HCT116 (cell line): ENCODE measurements at regions not wholly inside any gene's neighbourhood (a gene's known extent, or its start where the extent isn't known, plus 50 kb on each side); places are given as distances from the start of the nearest gene placed in this dataset.

Source experiments
- ATAC-seq: fragments of 200-7000 bp; cut with Tn5 transposase; 2 replicates; pipeline ENCODE4 v1.9.1; 2020; ENCODE audit warnings: mild to moderate bottlenecking, moderate library complexity
- BruUV-seq: library from RNA; stranded (reverse); fragments of 400-500 nt; replicated peaks from 2 replicates; lab custom pipeline; 2021; lab: Mats Ljungman, UMichigan
- CTCF ChIA-PET: fragments of 300-600 bp; sonication (Branson Sonifier 250); formaldehyde crosslinking; loops from one replicate; lab custom pipeline; 2021; ENCODE audit warnings: antibody characterized with exemption; lab: Charles Lee
- POLR2A ChIA-PET: fragments of 300-600, 350-600 bp; sonication (Branson Sonifier 250); formaldehyde crosslinking; loops from one replicate; lab custom pipeline; 2021; ENCODE audit warnings: antibody characterized with exemption; lab: Charles Lee
- RAD21 ChIA-PET, 2 experiments: fragments of 300-600 bp; sonication (Branson Sonifier 250); formaldehyde crosslinking; loops; one replicate each; lab custom pipeline; 2023; ENCODE audit warnings: low total read pairs in 2 of 2; ENCODE audit not compliant: uncharacterized antibody in 2 of 2, unreplicated experiment in 2 of 2, low non-redundant PET in 1 of 2; lab: Charles Lee
- DNase-seq: peaks from one replicate; pipeline ENCODE4 v3.0.0-alpha.2; 2010; ENCODE audit warnings: low read depth, low spot score
- H2AFZ ChIP-seq: fragments of 200-600 bp; shearing (Covaris generic), sonication (generic); 2 replicates; pipeline ENCODE4 v1.6.1; 2017; ENCODE audit warnings: low read depth, mixed run types, mixed read lengths, antibody characterized with exemption, low read length; ENCODE audit not compliant: poor library complexity, severe bottlenecking
- H3K27ac ChIP-seq: 2 replicates; pipeline ENCODE4 v1.5.1; 2012; ENCODE audit warnings: low read depth, low read length
- H3K27me3 ChIP-seq: fragments of 200-600 bp; sonication (generic); 2 replicates; pipeline ENCODE4 v1.6.1; 2016; ENCODE audit warnings: mixed run types, low read length, mixed read lengths; ENCODE audit not compliant: insufficient read depth
- H3K36me3 ChIP-seq, 2 experiments: fragments of 200-500 bp in 1 of 2; fragments of 200-600 bp in 1 of 2; sonication (Bioruptor generic) in 1 of 2; sonication (generic) in 1 of 2; 2 replicates each; pipeline versions ENCODE4 v1.5.1 to v1.6.1; 2014 to 2016; ENCODE audit warnings: low read length in 2 of 2, inconsistent platforms in 1 of 2, mixed read lengths in 1 of 2, mixed run types in 1 of 2; ENCODE audit not compliant: insufficient read depth in 2 of 2, control insufficient read depth in 1 of 2
- H3K4me1 ChIP-seq, 2 experiments: fragments of 200-600 bp in 1 of 2; sonication (generic) in 1 of 2; 2 replicates each; pipeline versions ENCODE4 v1.5.1 to v1.6.1; 2012 to 2017; ENCODE audit warnings: low read length in 2 of 2, inconsistent platforms in 1 of 2, mild to moderate bottlenecking in 1 of 2, mixed read lengths in 1 of 2, mixed run types in 1 of 2, moderate library complexity in 1 of 2; ENCODE audit not compliant: insufficient read depth in 2 of 2, control insufficient read depth in 1 of 2
- H3K4me2 ChIP-seq: fragments of 200-600 bp; sonication (generic); 2 replicates; pipeline ENCODE4 v1.6.1; 2017; ENCODE audit warnings: mixed run types, low read length, mixed read lengths
- H3K4me3 ChIP-seq, 2 experiments: fragments of 200-600 bp in 1 of 2; sonication (generic) in 1 of 2; replicated peaks in 1 of 2; 2 replicates each; pipeline ENCODE4 v1.5.1; 2011 to 2016; ENCODE audit warnings: low read length in 2 of 2, control low read depth in 1 of 2, low read depth in 1 of 2, mild to moderate bottlenecking in 1 of 2, mixed read lengths in 1 of 2, mixed run types in 1 of 2
- H3K79me2 ChIP-seq: fragments of 200-600 bp; sonication (generic); 2 replicates; pipeline ENCODE4 v1.6.1; 2017; ENCODE audit warnings: mild to moderate bottlenecking, mixed run types, low read length, moderate library complexity, mixed read lengths; ENCODE audit not compliant: insufficient read depth
- H3K9ac ChIP-seq: fragments of 200-600 bp; sonication (generic); 2 replicates; pipeline ENCODE4 v1.6.1; 2016; ENCODE audit warnings: low read length, mixed read lengths
- H3K9me2 ChIP-seq: fragments of 200-600 bp; sonication (generic), shearing (Covaris generic); 2 replicates; pipeline ENCODE4 v1.6.1; 2017; ENCODE audit warnings: mixed run types, mild to moderate bottlenecking, moderate library complexity; ENCODE audit not compliant: insufficient read depth
- H3K9me3 ChIP-seq, 2 experiments: fragments of 200-500 bp in 1 of 2; fragments of 200-600 bp in 1 of 2; sonication (Bioruptor generic) in 1 of 2; sonication (generic) in 1 of 2; 2 replicates each; pipeline ENCODE4 v1.6.1; 2014 to 2017; ENCODE audit warnings: low read length in 2 of 2, mixed read lengths in 2 of 2, inconsistent platforms in 1 of 2, low read depth in 1 of 2, mild to moderate bottlenecking in 1 of 2, mixed run types in 1 of 2, moderate library complexity in 1 of 2; ENCODE audit not compliant: control insufficient read depth in 1 of 2, insufficient read depth in 1 of 2
- H4K20me1 ChIP-seq: fragments of 200-600 bp; sonication (generic), shearing (Covaris generic); 2 replicates; pipeline ENCODE4 v1.6.1; 2017; ENCODE audit warnings: mixed run types, mild to moderate bottlenecking, moderate library complexity; ENCODE audit not compliant: insufficient read depth
- CBX3 ChIP-seq: IDR thresholded peaks from 2 replicates; pipeline ENCODE4 v1.6.1; 2012; ENCODE audit warnings: low read depth
- CEBPB ChIP-seq: IDR thresholded peaks from 2 replicates; pipeline ENCODE4 v1.6.1; 2012; ENCODE audit warnings: low read depth
- CTCF ChIP-seq, 3 experiments: fragments of 200-600 bp in 1 of 3; sonication (generic) in 1 of 3; IDR thresholded peaks in 2 of 3; conservative IDR thresholded peaks in 1 of 3; 2 replicates each; pipeline ENCODE4 v1.5.1; 2012 to 2017; ENCODE audit warnings: low read depth in 2 of 3, low read length in 2 of 3, antibody characterized with exemption in 1 of 3, borderline replicate concordance in 1 of 3, control low read depth in 1 of 3, mild to moderate bottlenecking in 1 of 3, mixed read lengths in 1 of 3, mixed run types in 1 of 3, moderate library complexity in 1 of 3; ENCODE audit not compliant: insufficient read depth in 1 of 3
- EGR1 ChIP-seq: IDR thresholded peaks from 2 replicates; pipeline ENCODE4 v1.6.1; 2012; ENCODE audit warnings: low read depth
- ELF1 ChIP-seq: IDR thresholded peaks from 2 replicates; pipeline ENCODE4 v1.6.1; 2012; ENCODE audit warnings: low read depth, borderline replicate concordance
- EZH2 ChIP-seq: fragments of 200-600 bp; sonication (generic); IDR thresholded peaks from 2 replicates; pipeline ENCODE4 v1.6.1; 2017; ENCODE audit warnings: antibody characterized with exemption, mixed run types
- EZH2phosphoT487 ChIP-seq: fragments of 200-600 bp; IDR thresholded peaks from 2 replicates; pipeline ENCODE4 v1.6.1; 2018; ENCODE audit warnings: antibody characterized with exemption, borderline replicate concordance
- JUND ChIP-seq: IDR thresholded peaks from 2 replicates; pipeline ENCODE4 v1.6.1; 2012
- MAX ChIP-seq: IDR thresholded peaks from 2 replicates; pipeline ENCODE4 v1.6.1; 2012
- POLR2A ChIP-seq: IDR thresholded peaks from 2 replicates; pipeline ENCODE4 v1.7.0; 2011; ENCODE audit warnings: borderline replicate concordance; ENCODE audit not compliant: insufficient read depth, insufficient read length; ENCODE audit errors: extremely low read depth
- POLR2AphosphoS5 ChIP-seq: IDR thresholded peaks from 2 replicates; pipeline ENCODE4 v1.6.1; 2011; ENCODE audit warnings: mild to moderate bottlenecking, low read depth, low read length, moderate library complexity
- RAD21 ChIP-seq: IDR thresholded peaks from 2 replicates; pipeline ENCODE4 v1.6.1; 2012; ENCODE audit warnings: low read depth, mild to moderate bottlenecking
- REST ChIP-seq: IDR thresholded peaks from 2 replicates; pipeline ENCODE4 v1.6.1; 2012; ENCODE audit warnings: low read depth
- SIN3A ChIP-seq: IDR thresholded peaks from 2 replicates; pipeline ENCODE4 v1.6.1; 2012; ENCODE audit warnings: low read depth
- SP1 ChIP-seq: IDR thresholded peaks from 2 replicates; pipeline ENCODE4 v1.6.1; 2012; ENCODE audit warnings: low read depth
- TCF7L2 ChIP-seq: IDR thresholded peaks from 2 replicates; pipeline ENCODE4 v1.7.0; 2011; ENCODE audit warnings: borderline replicate concordance, inconsistent platforms; ENCODE audit not compliant: insufficient read depth, insufficient read length; ENCODE audit errors: extremely low read depth
- YY1 ChIP-seq: IDR thresholded peaks from 2 replicates; pipeline ENCODE4 v1.6.1; 2011; ENCODE audit warnings: low read length, low read depth, moderate library complexity, mild to moderate bottlenecking; ENCODE audit not compliant: insufficient replicate concordance; ENCODE audit errors: extremely low read depth
- ZBTB33 ChIP-seq: IDR thresholded peaks from 2 replicates; pipeline ENCODE4 v1.6.1; 2011; ENCODE audit warnings: mild to moderate bottlenecking, low read length, moderate library complexity; ENCODE audit not compliant: insufficient replicate concordance; ENCODE audit errors: extremely low read depth
- ZFX ChIP-seq: fragments of 450-650 bp; IDR thresholded peaks from 2 replicates; pipeline ENCODE4 v1.6.1; 2017
- ZNF274 ChIP-seq: fragments of 200-500 bp; sonication (Bioruptor generic); IDR thresholded peaks from 2 replicates; pipeline ENCODE4 v1.6.1; 2014; ENCODE audit warnings: mild to moderate bottlenecking, low read depth, low read length, inconsistent platforms
- intact Hi-C: fragments of 100-400 bp; cut with micrococcal nuclease; formaldehyde crosslinking; loops from 2 replicates; pipeline ENCODE4 v1.10.0; 2022

DNA sequence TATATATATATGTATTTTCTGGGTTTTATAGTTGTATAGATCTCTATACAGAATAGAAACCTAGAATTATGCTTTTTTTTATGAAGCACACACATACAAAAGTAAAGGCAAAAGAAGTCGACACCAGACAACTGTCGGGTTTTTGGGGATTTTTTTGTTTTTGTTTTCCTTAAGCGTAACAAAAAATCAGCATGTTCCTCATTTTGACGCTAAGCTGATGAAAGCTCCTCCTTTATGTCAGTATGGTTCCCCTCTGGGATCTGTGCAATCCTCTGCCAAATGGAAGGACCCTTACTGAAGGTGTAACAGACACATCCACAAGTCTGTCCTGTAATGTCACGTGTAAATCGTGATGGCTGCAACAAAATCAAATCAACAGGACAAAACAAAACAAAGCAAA lies 226.2 kb downstream of the RHOU start:
- intact Hi-C loops = no loop called here
- Histone ChIP-seq H3K9me3 (no peaks in the 10 kb centered on the region), H3K27me3 (no peaks in the 10 kb centered on the region), H3K79me2 (no peaks in the 10 kb centered on the region), H3K4me1 (peaks cover 0 to 10% of the 10 kb centered on the region in 2 experiments; a peak in 2 of 4 replicates), H3K27ac (no peak overlapping the region), H3K4me3 (no peak overlapping the region), H2AFZ (no peak overlapping the region)
- CTCF ChIA-PET = no interaction called here
- BruUV-seq = no TSS peak
- ATAC-seq (no peak), DNase-seq (no peak)
- TF ChIP-seq CEBPB (no peak), REST (no peak), EGR1 (no peak), TCF7L2 (no peak), EZH2 (no peak), ZNF274 (no peak), ELF1 (no peak), JUND (no peak), SIN3A (no peak), POLR2AphosphoS5 (no peak), POLR2A (no peak), ZBTB33 (no peak), SP1 (no peak), YY1 (no peak), EZH2phosphoT487 (no peak), MAX (no peak), CBX3 (no peak), ZFX (no peak), RAD21 (no peak), CTCF (IDR thresholded peaks at IDR 0.05 in 2 of 3, conservative IDR thresholded peaks at IDR 0.05 in 1 of 3; ENCODE audit: borderline replicate concordance in 1 of 3, insufficient read depth in 1 of 3, low read depth in 2 of 3, low read length in 2 of 3) (no peak)
- TF ChIP-seq, all 23 proteins: peak for 0
- ChIA-PET RAD21 (no interaction called here), POLR2A (no interaction called here)
- Histone ChIP-seq H3K9ac (no peak overlapping the region), H3K4me2 (no peak overlapping the region), H3K36me3 (no peaks in the 10 kb centered on the region), H3K9me2 (no peaks in the 10 kb centered on the region), H4K20me1 (no peaks in the 10 kb centered on the region)
